ENCODE measurements at regions not wholly inside any gene's neighbourhood (a gene's known extent, or its start where the extent isn't known, plus 50 kb on each side); places are given as distances from the start of the nearest gene placed in this dataset.

GRCh38 chr11:8328231-8328794, 64.6 kb upstream of the LMO1 start:
- Histone ChIP-seq H3K36me3 (no peaks in the 10 kb centered on the region), H3K4me1 (ENCODE audit: control insufficient read depth in 1 of 2, insufficient read depth in 1 of 2, low read depth in 1 of 2, low read length in 1 of 2) (no peaks in the 10 kb centered on the region)

DNA sequence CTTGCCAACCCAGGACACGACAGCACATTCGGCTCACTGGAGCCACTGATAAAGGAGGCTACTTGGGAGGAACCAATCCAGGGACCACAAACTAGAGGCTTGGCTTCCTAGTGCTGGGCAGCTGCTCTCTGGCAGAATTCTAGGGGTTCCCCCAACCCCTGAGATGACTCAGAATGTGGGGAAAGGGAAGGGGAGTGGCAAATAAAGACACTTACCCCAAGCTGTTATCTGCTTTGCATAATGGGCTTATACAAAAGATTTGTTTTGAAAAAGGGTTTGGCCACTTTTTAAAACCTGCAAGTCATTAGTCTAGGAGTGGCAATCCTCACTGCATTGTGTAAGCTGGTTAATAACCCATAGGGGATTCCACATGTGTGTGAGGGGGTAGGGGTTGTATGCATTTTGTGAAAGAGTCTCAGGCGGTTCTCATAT, 64.1 kb upstream of the LMO1 start:
- peaks cover 25% of the 10 kb centered on the region for H3K27me3 ChIP-seq
- H3K4me1 ChIP-seq (ENCODE audit: control insufficient read depth in 1 of 2, insufficient read depth in 1 of 2, low read depth in 1 of 2, low read length in 1 of 2), result no peaks in the 10 kb centered on the region
- TF ChIP-seq, protein P1, sequence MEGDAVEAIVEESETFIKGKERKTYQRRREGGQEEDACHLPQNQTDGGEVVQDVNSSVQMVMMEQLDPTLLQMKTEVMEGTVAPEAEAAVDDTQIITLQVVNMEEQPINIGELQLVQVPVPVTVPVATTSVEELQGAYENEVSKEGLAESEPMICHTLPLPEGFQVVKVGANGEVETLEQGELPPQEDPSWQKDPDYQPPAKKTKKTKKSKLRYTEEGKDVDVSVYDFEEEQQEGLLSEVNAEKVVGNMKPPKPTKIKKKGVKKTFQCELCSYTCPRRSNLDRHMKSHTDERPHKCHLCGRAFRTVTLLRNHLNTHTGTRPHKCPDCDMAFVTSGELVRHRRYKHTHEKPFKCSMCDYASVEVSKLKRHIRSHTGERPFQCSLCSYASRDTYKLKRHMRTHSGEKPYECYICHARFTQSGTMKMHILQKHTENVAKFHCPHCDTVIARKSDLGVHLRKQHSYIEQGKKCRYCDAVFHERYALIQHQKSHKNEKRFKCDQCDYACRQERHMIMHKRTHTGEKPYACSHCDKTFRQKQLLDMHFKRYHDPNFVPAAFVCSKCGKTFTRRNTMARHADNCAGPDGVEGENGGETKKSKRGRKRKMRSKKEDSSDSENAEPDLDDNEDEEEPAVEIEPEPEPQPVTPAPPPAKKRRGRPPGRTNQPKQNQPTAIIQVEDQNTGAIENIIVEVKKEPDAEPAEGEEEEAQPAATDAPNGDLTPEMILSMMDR (IDR thresholded peaks at IDR 0.05), result no peak
- H3K4me3 ChIP-seq (ENCODE audit: low read depth in 1 of 2, low read length in 1 of 2), result no peak overlapping the region
- H3K27ac ChIP-seq, result no peak overlapping the region
- H3K9me3 ChIP-seq, result no peaks in the 10 kb centered on the region
- no peaks in the 10 kb centered on the region for H3K36me3 ChIP-seq

More at GRCh38 chr11:8328231-8328794, 64.6 kb upstream of the LMO1 start:
- Histone ChIP-seq H3K27ac (no peak overlapping the region), H3K27me3 (peaks cover 25% of the 10 kb centered on the region), H3K4me3 (ENCODE audit: low read depth in 1 of 2, low read length in 1 of 2) (no peak overlapping the region), H3K9me3 (no peaks in the 10 kb centered on the region)
- TF ChIP-seq, protein P1 (IDR thresholded peaks at IDR 0.05), result no peak

DNA sequence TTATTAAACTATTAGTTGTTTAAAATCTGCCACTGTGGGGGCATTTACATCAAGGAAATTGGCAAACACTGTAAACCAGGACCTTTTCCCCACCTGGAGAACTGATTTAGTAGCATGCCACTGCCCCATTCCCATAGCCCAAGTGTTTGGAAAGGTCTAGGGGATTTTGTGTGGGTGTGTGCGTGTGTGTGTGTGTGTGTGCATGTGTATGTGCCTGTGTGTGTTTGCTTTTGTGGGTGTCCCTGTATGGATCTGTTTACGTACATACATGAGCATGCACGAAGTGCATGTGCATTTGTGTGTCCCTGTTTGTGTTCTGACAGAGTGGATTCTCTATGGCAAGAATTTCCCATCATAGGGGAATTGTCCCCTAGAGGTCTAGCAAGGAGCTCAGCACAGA, 62.7 kb upstream of the LMO1 start:
- Histone ChIP-seq H3K4me3 (ENCODE audit: low read depth in 1 of 2, low read length in 1 of 2) (no peak overlapping the region), H3K9me3 (no peaks in the 10 kb centered on the region), H3K27me3 (peaks cover 23% of the 10 kb centered on the region), H3K36me3 (no peaks in the 10 kb centered on the region), H3K27ac (no peak overlapping the region), H3K4me1 (ENCODE audit: control insufficient read depth in 1 of 2, insufficient read depth in 1 of 2, low read depth in 1 of 2, low read length in 1 of 2) (no peaks in the 10 kb centered on the region)
- TF ChIP-seq, protein P1 (IDR thresholded peaks at IDR 0.05), result no peak

- Histone ChIP-seq H3K36me3 (no peaks in the 10 kb centered on the region), H3K27me3 (peaks cover 18% of the 10 kb centered on the region), H3K4me1 (ENCODE audit: control insufficient read depth in 1 of 2, insufficient read depth in 1 of 2, low read depth in 1 of 2, low read length in 1 of 2) (no peaks in the 10 kb centered on the region), H3K27ac (no peak overlapping the region), H3K4me3 (ENCODE audit: low read depth in 1 of 2, low read length in 1 of 2) (no peak overlapping the region), H3K9me3 (no peaks in the 10 kb centered on the region)
- TF ChIP-seq, protein P1 (IDR thresholded peaks at IDR 0.05), result no peak
These were observed 62.1 kb upstream of the LMO1 start for GRCh38 chr11:8325591-8326304.

DNA sequence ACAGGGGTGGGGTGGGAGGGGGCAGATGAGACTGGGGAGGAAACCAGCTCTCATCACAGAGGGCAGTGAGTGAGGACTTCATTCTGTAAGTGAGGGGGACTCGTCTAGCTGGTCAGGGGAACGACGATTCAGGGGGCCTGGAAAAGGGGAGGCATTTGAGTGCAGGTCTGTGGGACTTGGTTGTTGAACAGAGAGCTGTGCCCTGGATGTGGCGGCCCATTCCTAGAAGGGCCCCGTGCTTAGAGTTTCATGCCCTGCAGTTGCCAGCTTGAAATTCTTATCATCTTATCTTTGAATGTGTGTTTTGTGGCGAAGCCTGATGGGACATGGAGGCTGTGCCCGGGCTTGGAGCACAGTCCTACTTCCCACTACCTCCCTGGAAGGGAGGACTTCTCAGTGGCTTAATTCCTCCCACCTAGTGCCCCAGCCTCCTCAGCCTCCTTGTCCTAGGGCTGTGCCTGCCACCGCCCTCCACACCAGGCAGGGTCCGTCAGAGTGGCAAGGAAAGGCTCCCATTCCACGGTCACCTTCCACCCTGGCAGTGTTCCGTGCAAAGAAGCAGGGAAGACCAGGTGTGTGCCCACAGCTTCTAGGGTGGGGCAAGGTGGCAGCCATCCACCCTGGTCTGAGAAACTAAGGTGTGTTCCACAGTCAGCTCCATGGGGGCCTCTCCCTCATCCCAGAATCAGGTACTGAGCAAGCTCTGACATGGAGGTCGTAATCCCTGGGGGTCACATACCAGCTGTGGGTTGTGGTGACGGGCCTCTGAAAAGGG, 59.7 kb upstream of the LMO1 start:
- Histone ChIP-seq H3K36me3 (no peaks in the 10 kb centered on the region), H3K27ac (no peak overlapping the region), H3K9me3 (no peaks in the 10 kb centered on the region), H3K27me3 (no peaks in the 10 kb centered on the region), H3K4me1 (ENCODE audit: control insufficient read depth in 1 of 2, insufficient read depth in 1 of 2, low read depth in 1 of 2, low read length in 1 of 2) (no peaks in the 10 kb centered on the region), H3K4me3 (ENCODE audit: low read depth in 1 of 2, low read length in 1 of 2) (no peak overlapping the region)
- TF ChIP-seq, protein P1 (IDR thresholded peaks at IDR 0.05), result no peak
